SKM-1 treated with dmso at 0.1 percent for 144 hours (cell line): ENCODE measurements at regions not wholly inside any gene's neighbourhood (a gene's known extent, or its start where the extent isn't known, plus 50 kb on each side); places are given as distances from the start of the nearest gene placed in this dataset.

Experiments
- DNase-seq: peaks from one replicate; lab custom pipeline; 2025; ENCODE audit not compliant: unreplicated experiment; lab: John Stamatoyannopoulos, UW

DNA sequence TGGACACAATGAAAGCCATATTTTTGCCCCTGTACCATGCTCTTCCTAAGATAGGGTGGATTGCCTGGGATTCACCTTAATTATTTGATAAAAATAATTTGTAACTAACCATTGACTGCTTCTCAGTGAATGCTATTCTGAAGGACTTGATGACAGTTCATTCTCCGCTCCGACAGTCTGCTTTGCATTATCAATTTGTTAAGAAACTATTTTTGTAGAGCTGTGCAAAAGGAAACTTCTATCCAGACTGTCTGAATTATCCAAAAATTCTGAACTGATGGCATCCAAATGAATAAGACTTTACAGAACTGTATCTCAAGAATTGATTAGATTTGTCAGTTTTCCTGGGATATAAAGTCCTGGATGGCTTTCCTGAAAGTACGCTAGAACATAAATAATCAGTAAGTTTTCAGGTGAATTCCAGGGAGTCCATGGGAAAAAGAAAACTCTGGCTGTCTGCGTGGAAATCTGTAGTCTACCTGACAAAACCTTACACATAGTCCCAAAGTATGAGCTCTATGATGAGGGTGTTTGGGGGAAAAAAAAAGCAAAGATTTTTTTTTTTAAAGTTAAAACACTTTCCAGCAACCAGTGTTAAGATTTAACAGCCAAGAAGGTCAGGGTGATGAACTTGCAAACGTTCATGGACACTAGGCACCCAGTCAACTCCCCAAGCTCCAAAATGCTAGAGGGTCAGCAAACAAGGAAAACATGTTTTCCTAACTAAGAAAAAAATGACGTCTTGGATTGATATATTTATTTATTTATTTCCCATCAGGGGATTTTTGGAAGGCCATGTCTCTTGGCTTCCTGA lies 291.1 kb upstream of the TBX3 start:
- no peak for DNase-seq

DNA sequence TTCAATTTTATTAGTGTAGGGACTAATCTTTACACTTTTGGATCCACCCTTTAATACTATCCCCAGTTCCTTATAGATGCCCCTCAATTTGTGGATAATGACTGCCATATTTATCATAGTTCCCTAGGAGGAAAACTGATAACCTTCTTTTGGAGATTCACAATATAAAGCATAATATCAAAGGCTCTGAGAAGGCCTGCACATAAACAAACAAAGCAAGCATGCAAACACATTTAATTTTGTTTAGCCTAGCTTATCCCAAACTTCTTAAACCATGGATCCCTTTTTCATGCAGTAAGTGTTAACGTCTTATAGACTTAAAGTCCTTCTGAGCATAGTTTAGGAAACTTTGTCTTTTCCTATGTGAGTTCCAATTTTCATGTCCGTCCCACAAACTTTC lies 290.4 kb upstream of the TBX3 start:
- DNase-seq = no peak

DNA sequence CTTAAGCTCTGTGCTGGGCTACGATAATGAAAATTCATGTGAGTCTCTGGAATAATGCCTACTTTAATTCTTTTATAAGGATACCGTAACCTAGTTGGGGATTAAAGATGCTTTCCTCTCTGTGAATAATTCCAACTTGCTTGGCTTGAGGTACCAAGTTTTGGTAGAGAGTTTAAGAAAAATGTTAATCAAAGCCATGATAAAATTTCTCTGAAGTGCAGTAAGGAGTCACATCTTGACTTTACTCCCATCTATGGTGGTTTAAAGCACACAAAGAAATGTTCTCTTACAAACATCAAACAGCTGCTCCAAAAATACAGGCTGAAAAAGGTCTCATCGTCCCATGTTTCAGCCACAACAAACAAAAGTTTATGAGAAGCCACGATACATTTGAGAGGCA lies 284.8 kb upstream of the TBX3 start:
- DNase-seq = no peak

DNA sequence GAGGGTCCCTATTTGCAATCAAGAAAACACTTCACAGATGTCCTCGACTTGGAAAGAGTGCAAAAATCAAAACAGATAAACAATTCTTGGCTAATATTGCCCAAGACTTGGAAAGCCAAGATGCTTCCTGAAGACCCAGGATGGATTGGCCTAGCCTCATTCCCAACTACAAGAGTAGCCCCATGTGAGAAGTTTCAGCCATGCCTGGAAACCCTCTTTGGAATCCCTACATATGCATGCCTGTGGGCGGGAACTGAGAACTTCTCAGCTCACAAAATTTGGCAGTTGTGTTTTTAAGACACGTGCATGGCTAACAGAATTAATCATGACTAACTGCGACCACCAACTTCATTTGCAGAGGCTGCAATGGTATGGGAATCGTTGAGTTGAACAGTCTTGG lies 283.2 kb upstream of the TBX3 start:
- no peak for DNase-seq

DNA sequence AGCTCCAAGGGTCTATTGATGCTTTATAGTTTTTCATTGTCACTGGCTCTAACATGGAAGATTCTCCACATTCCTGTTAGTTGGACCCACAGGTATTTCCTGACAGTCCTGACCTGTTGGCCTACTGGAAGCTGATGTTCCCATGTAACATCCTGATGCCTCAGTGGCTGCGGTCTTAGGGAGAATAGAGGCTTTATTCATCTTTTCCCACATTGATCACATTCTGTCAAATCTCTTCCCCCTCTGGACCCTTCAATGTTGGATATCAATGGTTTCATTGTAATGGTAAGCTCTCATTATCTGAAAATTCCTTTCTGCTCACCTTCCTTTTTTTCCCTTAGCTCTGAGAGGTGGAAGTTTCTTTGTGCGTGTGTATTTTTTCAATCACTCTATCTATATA lies 280.9 kb upstream of the TBX3 start:
- DNase-seq = no peak

DNA sequence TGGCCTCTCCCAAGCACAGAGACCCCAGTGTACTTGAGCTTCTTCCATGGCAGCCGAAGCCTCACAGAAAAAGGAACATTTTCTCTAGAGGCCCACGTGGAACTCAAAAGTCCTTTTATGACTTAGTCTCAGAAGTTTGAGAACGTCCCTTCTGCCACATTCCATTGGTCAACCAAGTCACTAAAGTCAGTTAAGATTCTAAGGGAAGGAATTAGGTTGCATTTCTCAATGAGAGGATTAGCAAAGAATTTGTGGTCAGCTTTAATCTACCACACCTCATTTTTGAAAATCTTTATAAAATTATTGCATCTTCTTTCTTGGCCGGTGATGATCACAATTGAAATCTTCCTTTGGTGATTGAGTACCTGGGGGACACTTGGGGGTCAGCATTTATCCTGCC lies 279.9 kb upstream of the TBX3 start:
- no peak for DNase-seq

DNA sequence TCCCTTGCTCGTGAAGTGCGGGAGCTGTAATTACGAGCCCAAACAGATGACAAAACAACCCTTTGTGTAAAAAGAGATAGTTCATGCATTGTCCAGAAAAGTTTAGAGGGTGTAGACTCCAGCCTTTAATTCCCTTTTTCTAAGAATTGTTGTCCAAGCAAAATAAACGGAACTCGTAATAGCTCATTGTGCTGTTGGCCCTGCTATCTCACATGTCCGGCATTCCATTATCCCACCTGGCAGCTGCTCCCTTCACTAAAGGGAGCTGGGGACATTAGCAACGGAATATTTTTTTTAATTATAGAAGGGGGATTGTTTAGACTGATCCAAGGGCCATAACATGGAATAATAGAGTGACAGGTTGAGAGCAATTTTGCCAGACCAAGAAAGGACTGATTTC lies 277.5 kb upstream of the TBX3 start:
- DNase-seq = no peak

DNA sequence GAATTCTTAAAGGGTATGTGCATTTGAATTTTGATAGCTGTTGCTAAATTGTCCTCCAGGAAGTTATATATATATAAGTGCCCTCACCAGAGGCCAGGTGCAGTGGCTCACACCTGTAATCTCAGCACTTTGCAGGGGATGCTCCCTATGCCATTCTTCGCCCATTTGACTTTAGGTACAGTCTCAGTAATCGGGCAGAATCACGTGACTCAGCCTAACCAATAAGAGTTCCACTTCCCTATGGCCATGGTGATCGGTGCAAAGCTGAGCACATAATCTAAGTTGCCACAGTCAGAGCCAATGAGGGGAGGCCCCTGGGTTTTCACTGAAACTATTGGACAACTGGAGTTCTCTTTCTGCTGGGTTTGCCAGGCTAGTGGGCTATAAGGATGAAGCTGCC lies 274.6 kb upstream of the TBX3 start:
- no peak for DNase-seq

DNA sequence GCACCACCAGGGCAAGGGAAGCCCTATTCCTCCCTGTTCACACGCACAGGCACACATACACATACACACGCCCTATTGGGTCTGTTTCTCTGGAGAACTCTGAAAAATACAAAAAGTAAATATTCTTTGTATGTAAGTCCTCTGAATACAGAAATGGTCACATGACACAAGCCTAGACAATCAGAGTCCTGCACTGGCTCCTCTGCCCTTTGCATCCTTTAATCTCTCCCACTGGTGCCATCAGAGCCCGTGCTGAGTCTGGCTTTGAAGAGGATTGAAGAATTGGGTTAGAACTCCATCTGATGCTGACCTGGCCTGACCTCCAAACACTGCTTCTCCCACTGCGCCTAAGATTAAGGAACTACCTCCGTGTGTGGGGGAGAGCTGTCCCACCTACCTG lies 273.2 kb upstream of the TBX3 start:
- DNase-seq = no peak

DNA sequence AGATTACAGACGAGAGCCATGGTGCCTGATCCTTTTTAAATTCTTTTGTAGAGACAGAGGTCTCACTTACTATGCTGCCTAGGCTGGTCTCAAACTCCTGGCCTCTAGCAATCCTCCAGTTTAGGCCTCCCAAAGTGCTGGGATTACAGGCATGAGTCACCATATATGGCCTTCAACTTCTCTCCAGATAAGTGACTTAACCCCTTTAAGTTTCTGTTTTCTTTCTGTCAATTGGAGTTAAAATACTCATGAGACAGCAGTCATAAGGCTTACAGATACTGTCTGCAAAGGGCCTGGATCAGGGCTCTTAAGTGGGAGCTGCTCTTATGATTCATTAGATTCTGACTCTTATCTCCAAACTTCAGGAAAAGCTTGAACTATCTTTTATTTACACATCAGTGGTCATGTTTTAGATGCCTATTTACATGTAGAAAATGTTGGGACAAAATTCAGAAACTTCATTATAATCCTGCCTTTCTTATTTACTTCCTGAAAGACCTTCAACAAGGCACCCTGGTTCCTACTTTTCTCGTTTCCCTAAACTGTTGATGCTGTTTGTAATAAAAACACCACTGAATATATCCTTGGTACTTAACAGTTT lies 271.5 kb upstream of the TBX3 start:
- no peak for DNase-seq

DNA sequence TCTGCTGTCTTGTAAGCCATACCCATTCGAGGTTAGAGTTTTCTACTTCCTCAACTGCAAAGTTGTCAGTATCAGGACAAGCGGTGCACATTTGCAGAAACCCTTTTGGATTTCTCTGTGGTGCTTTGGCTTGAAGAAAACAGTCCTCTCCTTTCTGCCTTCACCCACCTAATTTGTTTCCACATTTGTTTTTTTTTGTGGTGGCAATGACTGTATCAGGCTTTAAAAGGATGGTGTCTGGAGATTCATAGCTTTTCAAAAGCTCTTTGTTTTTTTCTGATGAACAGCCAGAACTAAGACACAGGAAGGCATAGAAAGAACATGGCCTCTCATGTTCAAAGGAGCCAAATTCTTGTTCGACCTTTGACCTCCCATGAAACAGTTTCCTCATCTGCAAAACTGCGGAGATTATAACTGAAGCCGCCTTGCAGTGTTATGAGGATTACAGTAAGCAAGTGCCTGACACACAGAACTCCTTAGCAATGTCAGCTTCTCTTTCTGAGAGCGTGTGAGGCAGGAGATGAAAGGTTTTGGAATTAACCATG lies 270.6 kb upstream of the TBX3 start:
- no peak for DNase-seq

DNA sequence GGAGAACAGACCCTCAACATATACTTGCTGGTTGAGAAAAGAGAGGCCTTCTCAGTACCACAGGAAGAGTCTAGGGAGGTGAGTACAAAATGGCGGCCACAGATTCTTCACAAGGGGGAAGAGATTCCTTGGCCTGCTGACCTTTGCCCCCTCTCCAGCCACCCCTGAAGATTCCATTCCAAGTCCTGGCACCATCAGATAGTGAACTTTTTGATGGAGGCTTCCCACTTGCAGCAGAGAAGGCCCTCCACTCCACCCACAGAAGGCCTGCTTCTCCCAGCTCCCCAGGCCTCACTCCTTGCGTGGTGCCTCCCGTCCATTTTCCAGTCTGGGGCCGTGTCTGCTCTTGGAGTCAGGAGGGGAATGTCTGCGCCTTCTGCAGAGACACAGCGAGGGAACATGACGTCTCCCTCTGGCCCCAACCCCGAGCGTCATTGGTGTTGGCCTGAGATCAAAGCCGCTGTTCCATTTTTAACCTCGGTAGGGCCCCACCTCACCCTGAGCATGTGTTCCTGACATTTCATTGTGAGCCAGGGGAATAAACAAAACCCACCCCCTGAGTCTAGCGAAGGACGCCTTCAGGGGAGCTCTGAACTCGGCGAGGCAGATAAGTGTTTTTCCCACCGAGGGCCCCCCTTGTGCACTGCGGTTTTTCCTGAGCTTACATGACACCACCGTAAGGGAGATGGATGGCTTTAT lies 268.7 kb upstream of the TBX3 start:
- no peak for DNase-seq

DNA sequence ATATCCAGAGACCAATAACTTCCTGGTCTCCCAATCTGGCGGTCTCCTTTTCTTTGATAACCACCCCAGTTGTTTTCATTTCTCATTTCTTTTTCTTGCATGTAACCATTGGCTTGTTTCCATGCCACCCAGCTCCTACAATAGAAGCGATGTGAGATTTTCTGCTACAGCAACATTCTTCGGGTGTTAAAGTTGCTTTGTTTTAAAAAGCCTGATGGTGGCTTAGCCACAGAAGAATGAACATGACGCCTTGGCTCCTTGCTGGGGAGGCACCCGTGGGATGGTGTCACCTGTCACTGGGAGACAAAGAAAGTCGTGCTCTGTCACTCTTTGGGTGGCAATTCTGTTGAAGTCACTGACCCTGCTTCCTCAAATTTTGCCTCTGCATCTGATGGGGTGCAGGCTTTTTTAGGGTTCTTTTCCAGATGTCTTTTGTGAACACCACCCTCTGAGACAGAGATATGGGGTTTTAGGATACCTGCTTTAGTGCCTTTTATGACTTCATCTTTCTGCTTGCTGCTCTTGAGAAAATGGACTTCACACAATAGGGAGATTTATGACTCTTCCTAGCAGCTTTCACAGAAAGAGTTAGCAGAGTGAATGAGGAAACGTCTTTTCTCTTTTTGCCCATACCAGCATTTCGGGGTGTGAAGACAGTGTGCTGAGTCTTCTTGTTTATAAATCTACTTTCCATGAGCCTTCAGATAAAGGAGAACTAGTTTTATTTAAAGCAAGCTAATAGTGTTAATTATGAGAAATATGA lies 265.3 kb upstream of the TBX3 start:
- DNase-seq = no peak

DNA sequence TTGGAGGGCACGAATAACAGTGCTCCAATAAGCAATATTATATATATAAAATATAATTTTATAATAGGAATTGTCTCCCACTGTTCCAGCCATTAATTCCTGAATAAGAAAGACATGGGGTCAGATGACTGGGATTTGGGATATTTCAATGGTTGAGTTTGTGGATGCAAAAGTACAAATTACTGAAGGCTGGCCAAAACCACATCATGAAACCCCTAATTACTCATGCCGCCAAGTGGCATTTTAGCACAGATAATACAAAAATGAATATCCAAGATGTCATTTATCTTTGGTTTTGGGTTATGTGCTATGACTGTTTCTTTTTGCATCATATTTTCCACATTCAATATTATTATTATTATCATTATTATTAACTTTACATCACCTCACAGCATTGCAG lies 261.4 kb upstream of the TBX3 start:
- no peak for DNase-seq

DNA sequence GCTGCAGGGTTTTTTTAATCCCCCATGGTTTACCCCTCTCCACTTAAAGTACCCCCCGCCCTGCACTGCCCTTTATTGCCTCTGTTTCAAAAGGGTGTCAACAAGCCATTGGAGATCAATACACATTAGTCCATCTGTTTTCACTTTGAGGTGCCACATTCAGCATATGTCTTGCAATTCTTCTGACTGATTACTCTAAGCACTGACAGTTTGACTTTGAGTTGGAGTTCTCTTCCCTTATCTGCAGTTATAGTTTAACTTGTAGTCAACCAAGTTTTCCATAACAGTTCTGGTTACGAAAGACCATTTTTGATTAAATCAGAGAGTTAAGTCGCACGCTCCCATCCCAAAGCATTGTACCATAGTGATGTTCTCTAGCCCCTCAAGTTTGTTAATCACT lies 260.8 kb upstream of the TBX3 start:
- DNase-seq = no peak

DNA sequence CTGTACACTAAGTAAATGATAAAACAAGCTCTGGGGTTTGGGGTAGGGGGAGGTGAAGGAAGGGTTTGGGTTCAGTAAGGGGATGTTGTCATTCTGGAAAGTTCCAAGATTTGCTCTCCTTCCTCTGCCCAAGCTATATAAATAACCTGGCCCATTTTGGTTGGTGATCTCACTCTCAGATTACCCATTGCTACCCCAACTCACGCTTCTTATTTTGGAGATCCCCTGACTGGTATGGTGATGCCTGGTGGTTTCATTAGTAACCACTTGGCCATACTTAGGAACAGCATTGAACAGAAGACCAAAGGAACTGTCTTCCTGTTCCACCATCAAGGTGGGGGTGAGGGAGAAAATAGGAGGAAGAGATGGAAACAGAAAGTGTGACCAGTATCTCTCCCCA lies 259.6 kb upstream of the TBX3 start:
- no peak for DNase-seq

DNA sequence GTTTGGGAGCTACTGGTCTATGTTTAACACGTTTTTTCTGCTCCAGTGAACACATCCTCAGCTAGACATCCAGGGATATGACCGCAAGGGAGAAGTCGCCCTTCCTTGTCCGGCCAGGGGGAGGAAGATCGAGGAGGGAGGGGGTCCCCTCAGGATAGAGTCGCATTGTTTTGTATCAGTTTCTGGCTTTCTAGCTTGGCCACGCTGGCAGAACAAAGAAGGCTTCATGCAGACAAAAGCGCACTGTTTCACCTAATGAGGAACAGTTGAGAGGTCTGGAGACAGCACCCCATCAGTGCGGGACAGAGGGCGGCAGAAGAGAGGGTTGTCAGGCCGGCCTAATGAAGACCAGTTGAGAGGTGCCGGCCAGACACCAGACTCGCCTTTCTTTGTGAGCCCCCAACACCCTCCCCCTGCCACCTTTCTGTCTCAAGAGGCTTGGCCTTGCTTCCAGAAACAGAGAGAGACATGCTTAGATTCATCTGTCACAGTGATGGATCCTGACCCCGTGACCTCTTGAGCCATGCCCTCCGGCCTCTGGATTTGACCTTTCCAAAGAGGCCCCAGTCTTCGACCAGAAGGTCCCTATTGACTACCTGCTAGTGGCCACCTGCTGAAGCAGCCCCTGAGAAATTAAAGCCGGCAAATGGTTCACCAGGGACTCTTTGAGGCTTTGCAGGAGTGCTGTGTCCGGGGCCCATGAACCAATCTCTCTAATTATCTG lies 254.7 kb upstream of the TBX3 start:
- DNase-seq = no peak

DNA sequence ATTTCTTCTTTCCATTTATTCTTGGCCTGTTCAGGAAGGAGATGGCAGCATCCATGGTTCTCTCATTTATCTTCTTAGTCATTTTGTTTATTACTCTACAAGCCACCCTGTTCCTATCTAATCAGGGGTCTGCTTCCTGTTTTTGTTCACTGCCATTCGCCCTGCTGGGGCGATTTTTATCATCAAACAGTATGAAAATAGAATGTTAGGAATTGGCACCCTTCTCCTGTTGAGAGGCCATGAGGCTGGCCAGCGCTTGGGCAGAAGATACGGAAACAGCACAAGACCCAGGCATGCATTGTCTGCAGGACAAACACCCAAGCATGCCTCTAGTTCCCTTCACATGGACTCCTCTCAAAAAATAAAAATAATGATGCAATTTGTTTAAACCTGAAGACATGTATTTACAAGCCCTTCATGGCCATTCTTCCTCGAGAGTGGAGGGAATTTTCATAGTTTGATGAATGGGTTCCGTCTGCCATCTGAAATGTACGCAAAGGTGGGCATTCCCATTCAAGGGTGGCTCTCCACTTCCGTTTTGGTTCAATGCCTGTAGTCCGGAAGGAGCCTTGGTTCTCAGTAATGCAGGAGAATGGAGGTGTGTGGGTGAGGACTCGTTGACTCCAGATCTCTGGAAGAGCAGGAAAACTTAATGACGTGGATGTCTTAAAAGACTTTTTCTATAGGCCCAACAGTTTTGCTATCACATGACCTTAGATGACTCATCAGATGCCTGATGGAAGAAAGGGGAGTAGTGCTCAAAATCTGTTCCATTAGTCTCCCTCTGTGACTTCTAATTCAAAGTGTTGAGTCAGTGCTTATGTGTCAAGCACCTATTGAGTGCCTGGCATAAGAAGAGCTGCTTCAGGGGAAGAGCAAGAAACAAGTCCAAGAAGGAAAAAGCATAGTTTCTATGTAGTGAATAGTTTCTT lies 252.4 kb upstream of the TBX3 start:
- no peak for DNase-seq

DNA sequence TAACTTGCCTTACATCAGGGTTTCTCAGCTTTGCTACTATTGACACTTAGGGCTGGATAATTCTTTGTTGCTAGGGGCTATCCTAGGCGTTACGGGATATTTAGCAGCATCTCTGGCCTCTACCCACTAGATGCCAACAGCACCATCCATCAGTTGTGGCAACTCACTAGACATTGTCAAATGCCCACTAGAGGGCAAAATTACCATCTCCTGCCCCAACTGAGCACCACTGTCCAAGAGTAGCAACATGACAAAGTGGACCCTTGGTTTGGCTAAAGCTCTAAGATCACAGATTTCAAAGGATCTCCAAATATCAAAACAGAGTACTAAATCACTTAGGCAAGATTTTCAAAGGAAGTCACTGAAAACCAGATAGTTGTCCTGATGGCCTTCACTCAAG lies 251.7 kb upstream of the TBX3 start:
- no peak for DNase-seq
